NCI-H446 treated with DMSO at 0.1 percent for 48 hours (cell line): ENCODE measurements at regions not wholly inside any gene's neighbourhood (a gene's known extent, or its start where the extent isn't known, plus 50 kb on each side); places are given as distances from the start of the nearest gene placed in this dataset.
A peak's percentile ranks its signal among the peaks of the same experiment; 100 is the strongest.

Experiments used
- DNase-seq: peaks from one replicate; lab custom pipeline; 2025; lab: John Stamatoyannopoulos, UW

DNA sequence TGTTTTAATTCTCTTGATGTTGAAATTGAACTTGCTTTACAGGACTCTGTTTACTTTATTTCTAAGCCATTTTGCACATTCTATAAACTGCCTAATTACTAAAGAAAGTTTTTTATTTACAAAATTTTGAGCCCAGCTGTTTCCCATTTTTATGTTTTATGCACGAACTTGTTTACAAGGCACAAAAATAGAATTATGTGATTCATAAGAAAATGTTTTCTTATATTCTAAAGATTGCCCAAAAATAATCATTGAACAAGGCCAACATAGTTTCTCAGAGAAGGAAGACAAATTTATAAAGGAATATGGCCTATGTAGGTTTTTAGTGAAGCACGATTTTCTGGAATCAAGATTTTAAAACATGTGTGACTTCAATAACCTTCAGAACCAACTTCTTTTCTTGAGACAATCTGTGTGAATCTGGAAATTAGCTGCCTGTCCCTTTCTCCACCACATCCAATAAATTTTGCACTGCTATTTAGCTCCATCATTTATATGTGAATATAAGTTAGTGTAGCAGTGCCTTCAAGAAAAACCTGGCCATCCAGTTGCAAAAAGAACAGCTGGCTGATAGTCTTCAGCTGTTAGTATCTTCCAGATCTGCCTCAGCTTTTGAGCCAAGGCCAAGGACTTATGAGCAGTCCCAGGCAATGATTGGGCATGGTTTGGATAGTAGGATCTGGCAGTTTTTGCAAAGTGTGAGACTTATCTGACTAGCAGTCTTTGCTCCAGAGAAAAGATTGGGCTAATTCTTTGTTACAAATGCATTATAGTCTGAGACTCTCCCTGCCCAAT is 253.2 kb upstream of the COL3A1 start:
- no peak for DNase-seq

GRCh38 chr2:188721784-188722183 is 252.4 kb upstream of the COL3A1 start:
- no peak for DNase-seq

DNA sequence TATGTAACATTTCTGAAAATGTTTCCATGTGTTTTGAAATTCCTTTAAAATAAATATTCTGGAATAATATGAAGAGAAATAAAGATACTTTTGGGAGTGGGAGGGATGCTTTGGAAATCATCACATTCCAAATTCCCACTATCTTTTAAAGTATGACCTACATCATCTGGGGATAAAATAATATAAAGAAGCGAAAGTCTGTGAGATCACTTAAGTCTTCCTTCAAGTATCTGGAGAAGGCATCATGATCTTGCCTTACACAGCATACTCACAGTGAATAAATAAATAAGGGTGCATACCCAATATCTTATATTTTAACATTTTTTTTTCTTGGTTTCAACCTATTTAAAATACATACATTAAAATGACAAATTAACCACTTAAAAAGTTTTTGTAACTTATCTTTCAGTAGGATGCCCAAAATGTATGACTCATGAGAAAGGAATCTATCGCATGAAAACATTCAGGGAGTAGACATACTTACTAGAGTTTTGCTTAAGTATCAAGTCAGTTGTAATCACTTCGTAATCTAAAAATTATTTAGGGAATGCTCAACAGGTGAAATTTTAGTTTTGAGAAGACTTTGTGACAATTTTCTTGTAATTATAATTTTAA is 248.3 kb upstream of the COL3A1 start:
- DNase-seq: no peak

DNA sequence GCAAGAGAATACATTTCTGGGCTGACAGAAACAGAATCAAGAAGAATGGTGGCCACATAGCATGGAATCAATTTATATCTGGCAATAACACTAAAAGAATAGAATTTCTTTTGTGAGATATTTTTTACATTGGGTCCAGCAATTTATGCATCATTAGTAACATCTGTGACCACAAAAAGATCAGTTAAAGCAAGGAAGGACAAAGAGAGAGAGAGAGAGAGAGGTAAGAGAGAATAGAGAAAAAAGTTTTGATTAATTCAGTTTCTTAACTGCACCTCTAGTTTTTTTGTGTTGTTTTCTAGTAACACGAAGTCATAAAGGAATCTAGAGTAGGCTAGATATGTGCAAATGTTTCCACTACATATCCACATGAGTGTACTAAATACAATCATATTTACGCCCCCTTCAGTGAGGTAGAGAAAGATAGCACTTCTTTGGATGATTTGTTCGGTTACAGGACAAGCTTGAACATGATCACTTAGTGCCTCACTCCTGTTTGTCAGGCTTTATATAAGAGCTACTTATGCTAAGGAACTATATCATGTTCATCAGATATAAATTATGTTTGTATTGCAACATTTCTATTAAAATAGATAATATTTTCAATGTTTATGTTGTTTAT is 247.4 kb upstream of the COL3A1 start:
- DNase-seq: no peak

- DNase-seq: no peak
Measured at GRCh38 chr2:188727846-188728245, 246.3 kb upstream of the COL3A1 start.

- DNase-seq: no peak
Measured at GRCh38 chr2:188734691-188735090, 239.5 kb upstream of the COL3A1 start.

DNA sequence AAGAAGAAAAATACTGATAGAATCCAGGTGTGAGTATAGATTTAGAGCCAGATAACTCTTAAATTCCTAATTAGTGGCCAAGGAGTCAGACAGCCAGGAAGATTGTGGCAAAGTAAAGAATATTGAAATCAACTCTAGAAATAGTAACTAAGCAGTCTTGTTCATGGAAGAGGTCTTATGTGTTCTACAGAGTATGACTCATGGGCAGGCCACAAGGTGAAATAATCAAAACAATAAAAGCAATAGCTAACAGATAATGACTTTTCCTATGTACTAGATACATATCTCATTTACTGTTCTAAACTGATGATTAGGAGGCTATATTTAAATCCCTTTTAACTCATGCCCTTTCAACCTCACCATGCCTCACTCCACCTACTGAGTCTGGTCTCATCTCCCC is 227.4 kb upstream of the COL3A1 start:
- no peak for DNase-seq

DNA sequence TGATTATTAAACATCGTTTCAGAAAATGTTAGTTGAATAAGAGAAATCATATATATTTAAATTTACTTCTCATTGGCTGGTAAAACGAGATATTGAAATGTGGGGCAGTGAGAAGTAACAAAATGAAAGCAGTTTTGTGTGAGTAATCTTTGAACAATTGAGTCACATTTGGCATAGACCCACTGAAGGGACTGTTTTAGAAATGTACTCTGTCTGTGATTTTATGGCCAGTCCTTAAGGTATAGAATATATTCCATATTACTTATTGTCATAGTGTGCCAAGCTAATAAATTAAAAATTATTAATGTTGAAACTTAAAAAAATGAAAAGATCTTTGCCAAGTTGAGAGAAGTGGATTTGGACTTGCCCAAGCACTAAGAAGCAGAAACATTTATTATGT is 222.4 kb upstream of the COL3A1 start:
- DNase-seq: no peak

DNA sequence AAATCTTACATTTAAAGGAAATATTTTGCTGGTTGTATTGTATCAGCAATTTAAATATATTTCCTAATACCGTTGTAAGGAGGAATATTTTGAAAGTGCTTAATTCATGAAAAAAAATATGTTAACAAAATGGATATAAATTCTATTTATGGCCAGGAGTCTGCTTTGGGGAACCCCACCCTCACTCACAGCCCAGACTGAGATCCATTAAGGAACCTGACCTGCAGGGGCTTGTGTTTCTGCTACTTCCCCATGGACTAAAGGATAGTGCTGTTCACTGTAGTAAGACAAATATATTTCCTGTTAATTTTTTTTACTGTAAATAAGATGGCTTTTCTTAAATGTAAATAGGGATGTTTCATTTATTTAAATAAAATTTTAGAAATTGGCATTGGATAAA is 221.9 kb upstream of the COL3A1 start:
- no peak for DNase-seq

- no peak for DNase-seq
Measured at GRCh38 chr2:188762151-188762550, 212.0 kb upstream of the COL3A1 start.

DNA sequence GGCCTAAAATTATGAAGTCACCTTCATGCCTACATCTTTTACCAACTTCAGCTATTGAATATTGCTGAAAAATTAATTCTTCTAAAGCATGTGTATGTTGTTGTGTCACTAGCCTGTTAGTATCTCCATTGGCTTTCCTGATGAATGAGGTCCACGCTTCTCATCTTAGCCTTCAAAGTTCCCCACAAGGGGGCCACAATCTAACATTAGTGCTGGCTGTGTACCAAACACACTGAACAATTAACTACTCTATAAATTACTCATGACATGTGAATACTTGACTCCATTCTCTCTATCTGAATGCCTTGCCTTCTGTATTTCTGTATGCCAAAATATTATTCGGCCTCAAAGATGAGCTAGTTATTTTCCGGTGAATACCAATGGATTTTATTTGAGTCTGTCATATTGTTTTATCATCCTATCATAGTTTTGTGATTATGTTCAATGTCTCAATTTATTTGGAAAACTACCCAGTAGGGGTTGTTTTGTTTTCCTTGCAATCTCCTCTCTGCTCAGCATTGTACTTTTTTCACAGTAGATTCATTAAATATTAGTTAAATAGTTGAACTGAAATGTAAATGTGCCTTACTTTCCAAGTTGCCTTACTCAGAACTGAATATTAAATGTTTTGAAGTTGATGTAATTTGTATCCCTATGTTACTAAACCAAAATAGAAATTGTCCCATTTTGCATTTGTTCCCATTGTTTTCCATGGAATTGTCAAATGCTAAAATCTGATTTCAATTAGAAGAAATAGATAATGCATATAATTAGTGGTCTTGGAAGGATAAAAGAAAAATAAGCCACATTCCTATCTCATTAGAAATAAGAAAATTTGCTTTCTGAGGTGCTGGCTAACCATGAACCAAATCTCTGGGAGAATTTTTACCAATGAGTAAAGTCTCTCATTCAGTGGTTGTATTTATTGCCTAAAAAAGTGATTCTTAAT is 208.4 kb upstream of the COL3A1 start:
- peak; percentile 40 for DNase-seq

DNA sequence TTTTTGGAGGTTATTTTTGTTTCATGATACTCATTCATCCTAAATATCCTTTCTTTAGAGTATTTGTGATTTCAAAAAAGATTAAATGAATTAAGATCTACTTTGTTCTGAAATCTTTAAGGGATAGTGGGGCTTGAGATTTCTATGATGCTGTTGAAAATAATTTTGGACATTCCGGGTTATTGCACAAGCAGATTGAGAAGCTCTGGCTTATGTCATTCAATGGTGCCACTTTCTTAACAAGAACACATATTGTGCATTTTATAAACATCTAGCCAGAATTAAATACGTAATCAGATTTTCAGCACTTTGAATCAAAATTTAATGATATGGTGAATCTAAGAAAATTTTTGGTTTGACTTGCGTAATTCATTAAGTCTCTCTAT is 207.7 kb upstream of the COL3A1 start:
- no peak for DNase-seq

- no peak for DNase-seq
Measured at GRCh38 chr2:188767176-188767575, 207.0 kb upstream of the COL3A1 start.

GRCh38 chr2:188770296-188770695 is 203.9 kb upstream of the COL3A1 start:
- no peak for DNase-seq

- DNase-seq: no peak
Measured at GRCh38 chr2:188773075-188773474, 201.1 kb upstream of the COL3A1 start.

- DNase-seq: no peak
Measured at GRCh38 chr2:188776634-188777033, 197.5 kb upstream of the COL3A1 start.

- DNase-seq: no peak
Measured at GRCh38 chr2:188784269-188784762, 189.9 kb upstream of the COL3A1 start.

- DNase-seq: no peak
Measured at GRCh38 chr2:188785061-188785460, 189.1 kb upstream of the COL3A1 start.

DNA sequence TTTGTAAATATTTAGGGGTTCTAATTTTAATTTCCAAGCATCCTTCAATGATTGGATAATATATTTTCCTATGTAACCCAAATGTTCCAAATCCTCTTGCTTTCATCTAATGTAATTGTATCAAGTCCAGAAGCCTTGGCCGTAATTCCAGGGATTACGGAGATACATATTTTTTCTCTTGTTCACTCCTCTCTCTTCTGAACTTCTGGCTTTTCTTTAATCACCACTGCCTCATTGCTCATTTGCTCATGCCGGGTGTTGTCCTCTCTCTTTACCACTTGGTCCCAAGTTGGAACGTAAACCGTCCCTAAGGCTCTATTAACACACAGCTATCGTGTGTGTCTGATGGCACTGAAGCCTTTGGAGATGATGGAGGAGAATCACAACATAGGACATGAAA is 188.7 kb upstream of the COL3A1 start:
- DNase-seq: no peak

DNA sequence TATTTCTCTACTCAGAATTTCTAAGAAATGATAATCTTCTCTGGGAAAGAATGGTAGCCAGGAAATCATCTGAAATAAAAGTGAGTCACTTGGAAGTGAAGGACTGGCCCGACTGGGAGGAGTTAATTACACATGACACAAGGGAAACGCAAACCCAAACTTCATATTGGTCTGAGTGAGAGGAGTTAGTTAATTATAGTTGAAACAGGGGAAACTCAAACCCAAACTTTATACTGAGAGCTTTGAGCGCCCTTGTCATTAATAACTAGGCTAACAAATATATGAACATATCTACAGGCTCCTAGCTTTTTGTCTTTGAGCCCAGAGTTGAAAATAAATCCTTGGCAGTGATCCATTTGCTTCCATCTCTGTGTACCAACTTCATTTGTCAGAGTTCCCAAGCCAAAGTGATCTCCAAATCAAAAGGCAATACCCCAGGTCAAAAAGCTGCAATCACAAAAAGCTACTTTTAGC is 187.8 kb upstream of the COL3A1 start:
- DNase-seq: peak; percentile 47

- no peak for DNase-seq
Measured at GRCh38 chr2:188787021-188787657, 187.0 kb upstream of the COL3A1 start.
